ENCODE measurements at regions not wholly inside any gene's neighbourhood (a gene's known extent, or its start where the extent isn't known, plus 50 kb on each side); places are given as distances from the start of the nearest gene placed in this dataset.

- peaks cover 2 to 4% (median 3%) of the 10 kb centered on the region in 3 donors for H3K27me3 Mint-ChIP-seq (ENCODE audit: low read depth in 3 of 3)
- Histone ChIP-seq H3K4me2 (replicated peaks; ENCODE audit: extremely low read depth, low read length, poor library complexity, severe bottlenecking) (no peak overlapping the region), H3K9me3 (replicated peaks in 1 of 2; ENCODE audit: control insufficient read depth in 1 of 2, insufficient read depth in 1 of 2, low read length in 2 of 2) (peaks cover 0 to 8% of the 10 kb centered on the region in 2 donors), H3K9ac (ENCODE audit: insufficient read depth, low read length, poor library complexity, severe bottlenecking) (no peak overlapping the region), H2AFZ (ENCODE audit: insufficient read depth, low read depth, low read length, poor library complexity, severe bottlenecking) (no peak overlapping the region), H3K27ac (ENCODE audit: low read depth in 1 of 2, low read length in 2 of 2) (no peak overlapping the region), H4K20me1 (ENCODE audit: insufficient read depth, low read length) (no peaks in the 10 kb centered on the region), H3K36me3 (replicated peaks in 1 of 2; ENCODE audit: control insufficient read depth in 1 of 2, insufficient read depth in 2 of 2, low read length in 2 of 2) (no peaks in the 10 kb centered on the region), H3K79me2 (ENCODE audit: insufficient read depth, low read length) (no peaks in the 10 kb centered on the region), H3K27me3 (ENCODE audit: control insufficient read depth in 2 of 2, insufficient read depth in 2 of 2, low read length in 2 of 2) (no peaks in the 10 kb centered on the region), H3K4me1 (ENCODE audit: control insufficient read depth in 1 of 2, insufficient read depth in 2 of 2, low read length in 2 of 2) (peaks cover 0 to 6% of the 10 kb centered on the region in 2 donors), H3K4me3 (replicated peaks in 1 of 3; ENCODE audit: low read depth in 2 of 3, low read length in 3 of 3) (no peak overlapping the region)
- intact Hi-C loops (cut with micrococcal nuclease): no loop called here
- TF ChIP-seq, protein P1, sequence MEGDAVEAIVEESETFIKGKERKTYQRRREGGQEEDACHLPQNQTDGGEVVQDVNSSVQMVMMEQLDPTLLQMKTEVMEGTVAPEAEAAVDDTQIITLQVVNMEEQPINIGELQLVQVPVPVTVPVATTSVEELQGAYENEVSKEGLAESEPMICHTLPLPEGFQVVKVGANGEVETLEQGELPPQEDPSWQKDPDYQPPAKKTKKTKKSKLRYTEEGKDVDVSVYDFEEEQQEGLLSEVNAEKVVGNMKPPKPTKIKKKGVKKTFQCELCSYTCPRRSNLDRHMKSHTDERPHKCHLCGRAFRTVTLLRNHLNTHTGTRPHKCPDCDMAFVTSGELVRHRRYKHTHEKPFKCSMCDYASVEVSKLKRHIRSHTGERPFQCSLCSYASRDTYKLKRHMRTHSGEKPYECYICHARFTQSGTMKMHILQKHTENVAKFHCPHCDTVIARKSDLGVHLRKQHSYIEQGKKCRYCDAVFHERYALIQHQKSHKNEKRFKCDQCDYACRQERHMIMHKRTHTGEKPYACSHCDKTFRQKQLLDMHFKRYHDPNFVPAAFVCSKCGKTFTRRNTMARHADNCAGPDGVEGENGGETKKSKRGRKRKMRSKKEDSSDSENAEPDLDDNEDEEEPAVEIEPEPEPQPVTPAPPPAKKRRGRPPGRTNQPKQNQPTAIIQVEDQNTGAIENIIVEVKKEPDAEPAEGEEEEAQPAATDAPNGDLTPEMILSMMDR (IDR thresholded peaks at IDR 0.05): no peak
- H3K36me3 Mint-ChIP-seq: peaks cover 0 to 3% of the 10 kb centered on the region in 2 donors
- DNase-seq: no peak
- WGBS (ENCODE audit: insufficient coverage): no CpG with 5 or more reads among the region's 1 CpG
- no peak overlapping the region for H3K4me3 Mint-ChIP-seq
- H3K9me3 Mint-ChIP-seq: peaks cover 6 to 10% (median 7%) of the 10 kb centered on the region in 7 donors
- peaks cover 14% of the 10 kb centered on the region for H3K4me1 Mint-ChIP-seq
- no peak overlapping the region for H3K27ac Mint-ChIP-seq
Measured at GRCh38 chr2:172242471-172242870, 139.8 kb upstream of the DLX2 start.

GRCh38 chr2:172242961-172243360 is 140.3 kb upstream of the DLX2 start:
- H3K36me3 ChIP-seq (replicated peaks in 1 of 2; ENCODE audit: control insufficient read depth in 1 of 2, insufficient read depth in 2 of 2, low read length in 2 of 2): no peaks in the 10 kb centered on the region
- H3K79me2 ChIP-seq (ENCODE audit: insufficient read depth, low read length): no peaks in the 10 kb centered on the region
- Mint-ChIP-seq H3K27ac (peak overlapping the region in 1 of 7 donors; percentile 34), H3K27me3 (ENCODE audit: low read depth in 3 of 3) (peaks cover 1 to 3% (median 3%) of the 10 kb centered on the region in 3 donors), H3K36me3 (peaks cover 0 to 3% of the 10 kb centered on the region in 2 donors), H3K4me3 (no peak overlapping the region), H3K9me3 (peaks cover 6 to 10% (median 7%) of the 10 kb centered on the region in 7 donors), H3K4me1 (peaks cover 14% of the 10 kb centered on the region)
- H3K27ac ChIP-seq (ENCODE audit: low read depth in 1 of 2, low read length in 2 of 2): no peak overlapping the region
- H3K4me3 ChIP-seq (replicated peaks in 1 of 3; ENCODE audit: low read depth in 2 of 3, low read length in 3 of 3): no peak overlapping the region
- H3K4me2 ChIP-seq (replicated peaks; ENCODE audit: extremely low read depth, low read length, poor library complexity, severe bottlenecking): no peak overlapping the region
- intact Hi-C loops (cut with micrococcal nuclease): no loop called here
- no CpG with 5 or more reads among the region's 1 CpG for WGBS (ENCODE audit: insufficient coverage)
- peaks cover 0 to 6% of the 10 kb centered on the region in 2 donors for H3K4me1 ChIP-seq (ENCODE audit: control insufficient read depth in 1 of 2, insufficient read depth in 2 of 2, low read length in 2 of 2)
- TF ChIP-seq, protein P1 (IDR thresholded peaks at IDR 0.05): no peak
- H3K9me3 ChIP-seq (replicated peaks in 1 of 2; ENCODE audit: control insufficient read depth in 1 of 2, insufficient read depth in 1 of 2, low read length in 2 of 2): peaks cover 0 to 8% of the 10 kb centered on the region in 2 donors
- H4K20me1 ChIP-seq (ENCODE audit: insufficient read depth, low read length): no peaks in the 10 kb centered on the region
- no peak for DNase-seq
- H2AFZ ChIP-seq (ENCODE audit: insufficient read depth, low read depth, low read length, poor library complexity, severe bottlenecking): no peak overlapping the region
- no peaks in the 10 kb centered on the region for H3K27me3 ChIP-seq (ENCODE audit: control insufficient read depth in 2 of 2, insufficient read depth in 2 of 2, low read length in 2 of 2)
- H3K9ac ChIP-seq (ENCODE audit: insufficient read depth, low read length, poor library complexity, severe bottlenecking): no peak overlapping the region
